ENCODE measurements at regions not wholly inside any gene's neighbourhood (a gene's known extent, or its start where the extent isn't known, plus 50 kb on each side); places are given as distances from the start of the nearest gene placed in this dataset.

DNA sequence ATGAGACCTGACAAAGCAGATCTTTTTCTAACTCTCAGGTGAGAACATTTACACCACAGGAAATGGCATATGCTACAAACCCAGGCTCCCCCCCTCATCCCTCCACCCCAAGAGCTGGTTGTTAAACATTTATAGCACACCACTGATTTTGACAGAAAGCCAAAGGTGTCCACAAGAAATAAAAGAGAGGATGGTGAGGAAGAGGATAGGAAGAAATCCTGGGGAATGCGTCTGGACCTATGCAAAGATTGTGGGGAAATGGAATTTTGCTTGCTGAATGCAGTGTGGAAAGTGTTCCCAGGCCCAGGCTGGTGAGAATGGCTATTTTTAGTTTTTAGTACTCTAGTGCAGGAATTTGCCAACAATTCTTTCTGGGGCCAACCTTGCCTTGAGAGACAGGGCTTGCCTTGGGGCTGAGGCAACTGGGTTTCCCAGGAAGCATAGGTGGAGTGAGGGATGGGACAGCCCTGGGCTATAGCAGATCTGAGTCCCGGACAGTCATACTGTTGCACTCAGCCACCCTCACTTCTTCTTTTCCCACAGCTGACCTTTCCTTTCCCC lies 163.9 kb downstream of the ADAMTS15 start:
- DNase-seq (ENCODE audit: low spot score) = peak; percentile 78
- no peak for FAIRE-seq

DNA sequence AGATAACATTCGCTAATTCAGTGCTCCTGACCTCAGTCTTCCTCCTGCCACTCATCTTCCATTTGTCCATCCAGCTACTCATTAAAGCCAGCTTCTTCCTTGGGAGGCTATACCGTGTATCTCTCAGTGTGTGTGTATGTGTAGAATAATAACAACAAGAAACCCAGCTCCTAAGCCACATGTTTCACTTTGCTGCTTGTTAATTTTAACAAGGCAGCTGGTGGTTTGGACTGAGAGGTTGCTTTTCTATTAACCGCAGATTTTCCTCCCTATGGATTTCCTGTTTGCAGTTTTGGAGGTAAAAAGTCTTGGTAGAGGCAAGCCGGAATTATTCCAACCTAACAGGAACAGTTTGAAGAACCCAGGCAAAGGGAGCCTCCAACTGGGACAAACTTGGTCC lies 165.0 kb downstream of the ADAMTS15 start:
- no peak for FAIRE-seq

GRCh38 chr11:130614591-130614990 lies 166.1 kb downstream of the ADAMTS15 start:
- no peak for DNase-seq (ENCODE audit: low spot score)
- FAIRE-seq = no peak

More for the DNA sequence above, 165.0 kb downstream of the ADAMTS15 start:
- DNase-seq (ENCODE audit: low spot score) = no peak

GRCh38 chr11:130615561-130615960 lies 167.1 kb downstream of the ADAMTS15 start:
- FAIRE-seq (no peak), DNase-seq (ENCODE audit: low spot score) (no peak)

DNA sequence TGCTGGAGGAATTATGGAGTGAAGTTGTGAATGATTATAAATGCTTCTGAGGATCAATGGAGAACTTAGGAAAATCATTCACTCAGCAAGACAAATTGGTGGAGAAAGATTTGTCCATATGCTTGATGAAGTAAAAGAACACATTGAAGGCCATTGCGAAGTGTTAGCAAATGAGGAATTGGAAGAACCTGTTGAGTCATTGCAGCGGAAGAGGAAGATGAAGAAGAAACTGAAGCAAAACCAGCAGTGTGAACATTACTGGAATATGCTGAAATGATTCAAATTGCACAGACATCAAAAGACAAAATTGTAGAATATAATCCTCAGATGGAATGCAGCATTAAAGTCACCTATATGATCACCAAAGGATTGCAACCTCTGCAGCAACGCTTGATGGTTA lies 168.1 kb downstream of the ADAMTS15 start:
- DNase-seq (ENCODE audit: low spot score) = no peak
- no peak for FAIRE-seq

DNA sequence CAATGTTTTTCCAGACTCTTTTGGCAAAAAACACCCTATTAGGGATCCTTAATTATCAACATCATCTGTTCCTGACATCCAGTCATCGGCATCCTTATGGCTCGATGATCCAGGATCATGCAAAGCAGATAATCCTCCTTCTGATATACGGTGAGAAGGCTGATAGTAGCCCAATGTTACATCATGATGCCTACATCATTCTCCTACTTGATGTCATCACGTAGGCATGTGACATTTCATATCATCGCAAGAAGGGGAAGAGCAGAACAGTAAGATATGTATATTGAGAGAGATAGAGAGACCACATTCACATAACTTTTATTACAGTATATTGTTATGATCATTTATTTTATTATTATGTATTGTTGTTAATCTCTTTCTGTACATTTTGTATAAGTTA lies 168.6 kb downstream of the ADAMTS15 start:
- no peak for DNase-seq (ENCODE audit: low spot score)
- FAIRE-seq = no peak

GRCh38 chr11:130620548-130620947 lies 172.1 kb downstream of the ADAMTS15 start:
- no peak for DNase-seq (ENCODE audit: low spot score)
- FAIRE-seq = no peak

DNA sequence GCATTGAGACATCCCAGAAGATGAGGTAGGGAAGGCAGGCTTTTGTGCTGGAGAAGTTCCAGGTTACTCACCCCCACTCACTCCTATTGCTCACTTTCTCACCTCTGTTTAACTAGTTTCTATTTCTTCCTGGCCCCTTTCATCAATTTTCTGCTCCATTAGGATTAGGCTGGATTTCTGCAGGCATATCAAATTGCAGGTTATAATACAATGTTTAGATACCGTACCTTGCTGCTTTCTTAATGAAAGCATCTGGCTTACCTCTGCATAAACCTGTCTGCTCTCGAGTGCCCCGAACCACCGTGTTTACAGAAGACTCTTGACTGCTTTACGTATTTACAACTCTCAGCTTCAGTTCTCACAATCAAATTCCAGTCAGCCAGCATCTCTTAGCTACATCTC lies 173.7 kb downstream of the ADAMTS15 start:
- FAIRE-seq (no peak), DNase-seq (ENCODE audit: low spot score) (no peak)

GRCh38 chr11:130623670-130624668 lies 175.5 kb downstream of the ADAMTS15 start:
- DNase-seq (ENCODE audit: low spot score) (no peak), FAIRE-seq (no peak)

DNA sequence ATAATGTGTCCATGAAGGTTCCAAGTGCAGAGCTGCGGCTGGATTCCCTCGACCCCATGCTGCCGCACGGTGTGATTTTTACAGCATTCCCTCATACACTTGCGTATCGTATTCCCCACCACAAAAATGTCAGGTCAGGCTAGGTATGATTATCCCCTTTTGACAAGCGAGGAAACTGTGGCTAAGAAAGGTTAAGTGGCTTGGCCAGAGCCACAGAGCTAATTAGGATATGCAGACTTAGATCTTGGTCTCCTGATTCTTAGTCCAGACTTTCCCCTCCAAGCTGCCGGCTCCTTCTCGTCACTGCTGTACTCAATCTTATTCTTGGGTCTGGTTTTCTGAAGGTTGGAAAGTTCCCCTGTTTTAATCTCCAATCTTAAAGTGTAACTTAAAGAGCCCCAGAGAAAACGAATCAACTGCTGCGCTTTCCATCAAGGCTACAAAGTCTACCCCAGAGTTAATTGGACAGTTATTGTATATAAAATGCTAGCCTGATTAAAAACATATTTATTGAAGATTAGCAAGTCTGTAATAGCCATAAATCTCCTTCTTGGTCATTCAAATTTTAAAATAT lies 176.6 kb downstream of the ADAMTS15 start:
- no peak for DNase-seq (ENCODE audit: low spot score)
- FAIRE-seq = no peak

DNA sequence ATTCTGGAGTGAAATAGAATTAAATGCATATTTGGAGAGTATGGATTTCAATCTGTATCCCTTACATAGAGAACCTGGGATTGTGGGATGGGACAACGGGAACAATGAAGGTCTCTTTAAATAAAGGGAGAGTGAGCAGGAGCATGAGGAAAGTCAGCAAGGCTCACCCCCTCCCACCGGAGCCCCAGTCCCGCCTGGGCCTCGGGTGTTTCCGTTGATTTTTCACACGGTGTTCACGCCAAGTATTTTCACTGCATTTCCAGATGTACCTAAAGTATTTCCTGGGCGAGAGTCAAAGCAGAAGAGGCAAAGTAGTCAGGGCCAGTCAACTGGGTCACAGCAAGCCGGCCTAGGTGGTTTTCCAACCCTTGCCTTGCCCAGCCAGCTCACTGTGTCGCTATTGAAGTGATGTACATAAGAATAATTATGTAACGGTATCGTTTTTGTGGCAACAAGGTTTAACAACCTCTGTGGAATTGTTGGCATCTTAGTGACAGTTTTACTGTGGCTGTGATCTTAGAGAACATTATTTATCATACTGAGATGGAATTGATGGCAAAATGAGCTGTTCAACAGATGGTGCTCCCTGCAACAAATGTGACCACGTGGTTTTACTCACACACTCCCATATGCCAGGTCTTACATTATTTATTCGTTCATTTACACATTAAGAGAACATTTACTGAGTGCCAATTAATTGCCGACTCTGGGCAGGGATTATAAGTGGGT lies 177.3 kb downstream of the ADAMTS15 start:
- DNase-seq (ENCODE audit: low spot score) = no peak
- no peak for FAIRE-seq

DNA sequence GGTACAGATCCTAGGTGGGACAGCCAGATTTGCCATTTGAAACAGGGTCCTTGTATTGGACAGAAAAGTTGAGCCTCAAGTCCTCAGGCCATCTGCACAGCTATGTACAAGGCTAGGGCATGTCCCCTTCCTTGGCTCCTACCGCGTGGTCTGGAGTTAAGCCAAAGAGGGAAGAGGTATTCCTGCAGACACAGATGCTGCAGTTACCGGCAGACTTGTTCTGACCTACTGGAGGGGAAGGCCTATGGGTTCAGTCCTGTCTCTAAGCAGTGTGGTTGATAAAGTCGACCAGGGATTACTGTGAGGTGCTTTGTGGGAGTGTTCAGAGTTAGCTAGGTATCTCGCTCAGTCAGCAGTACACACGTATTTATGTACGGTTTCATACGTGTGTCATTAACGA lies 180.6 kb downstream of the ADAMTS15 start:
- DNase-seq (ENCODE audit: low spot score) (no peak), FAIRE-seq (peak; percentile 69)

DNA sequence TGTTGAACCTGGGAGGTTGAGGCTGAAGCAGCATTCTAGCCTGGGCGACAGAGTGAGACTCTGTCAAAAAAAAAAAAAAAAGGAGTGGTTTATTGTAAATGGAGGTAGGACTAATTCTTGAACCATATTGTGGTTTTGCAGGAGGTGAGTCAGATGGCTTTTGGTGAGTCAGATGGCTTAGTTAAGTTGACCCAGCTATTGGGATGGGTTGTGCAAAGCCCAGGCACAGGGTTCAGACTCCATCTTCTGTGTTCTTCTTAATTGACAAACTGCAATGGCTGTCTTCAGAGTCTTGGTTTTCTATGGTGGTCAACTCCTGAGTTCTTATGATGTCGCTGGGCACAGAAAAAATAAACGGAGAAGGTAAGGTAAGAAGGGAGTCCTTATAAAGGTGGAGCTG lies 182.7 kb downstream of the ADAMTS15 start:
- FAIRE-seq (peak; percentile 95), DNase-seq (ENCODE audit: low spot score) (peak; percentile 92)

- FAIRE-seq = no peak
- no peak for DNase-seq (ENCODE audit: low spot score)
These were observed 185.0 kb downstream of the ADAMTS15 start for GRCh38 chr11:130633466-130633865.

GRCh38 chr11:130634186-130634585 lies 185.7 kb downstream of the ADAMTS15 start:
- DNase-seq (ENCODE audit: low spot score) (no peak), FAIRE-seq (no peak)

GRCh38 chr11:130634961-130635473 lies 186.6 kb downstream of the ADAMTS15 start:
- FAIRE-seq = no peak

DNA sequence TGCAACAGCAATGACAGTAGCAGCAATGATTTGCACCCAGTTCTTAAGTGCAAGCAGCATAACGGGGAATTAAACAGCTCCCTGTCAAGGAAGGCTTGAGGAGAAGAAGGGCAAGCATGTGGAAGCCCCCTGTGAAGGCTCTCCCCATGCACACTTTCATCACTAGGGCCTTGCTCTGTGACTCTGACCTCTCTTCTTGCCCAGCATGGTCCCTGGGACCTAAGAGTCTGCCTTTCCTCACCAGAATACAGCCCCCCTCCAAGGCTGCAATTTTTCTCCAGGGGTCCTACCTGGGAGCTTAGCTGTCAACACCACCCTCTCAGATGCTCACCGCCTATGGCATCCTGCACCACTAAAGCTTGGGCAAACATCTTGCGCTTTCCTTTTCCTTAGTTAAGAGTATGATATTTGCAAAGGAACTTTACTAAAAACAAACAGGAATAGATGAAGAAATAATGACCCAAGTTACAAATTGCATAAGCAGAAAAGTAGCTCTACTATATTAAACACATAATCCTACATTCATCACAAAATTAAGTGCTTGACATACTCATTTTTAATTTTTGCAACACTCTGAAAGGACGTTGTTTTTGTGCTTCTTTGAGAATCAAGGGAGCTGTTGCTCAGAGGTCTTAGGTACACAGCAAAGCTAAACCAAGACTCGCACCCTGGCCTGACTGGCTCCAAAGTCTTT lies 187.6 kb downstream of the ADAMTS15 start:
- FAIRE-seq (no peak), DNase-seq (ENCODE audit: low spot score) (no peak)

More at GRCh38 chr11:130634961-130635473, 186.6 kb downstream of the ADAMTS15 start:
- peak; percentile 46 for DNase-seq (ENCODE audit: low spot score)

DNA sequence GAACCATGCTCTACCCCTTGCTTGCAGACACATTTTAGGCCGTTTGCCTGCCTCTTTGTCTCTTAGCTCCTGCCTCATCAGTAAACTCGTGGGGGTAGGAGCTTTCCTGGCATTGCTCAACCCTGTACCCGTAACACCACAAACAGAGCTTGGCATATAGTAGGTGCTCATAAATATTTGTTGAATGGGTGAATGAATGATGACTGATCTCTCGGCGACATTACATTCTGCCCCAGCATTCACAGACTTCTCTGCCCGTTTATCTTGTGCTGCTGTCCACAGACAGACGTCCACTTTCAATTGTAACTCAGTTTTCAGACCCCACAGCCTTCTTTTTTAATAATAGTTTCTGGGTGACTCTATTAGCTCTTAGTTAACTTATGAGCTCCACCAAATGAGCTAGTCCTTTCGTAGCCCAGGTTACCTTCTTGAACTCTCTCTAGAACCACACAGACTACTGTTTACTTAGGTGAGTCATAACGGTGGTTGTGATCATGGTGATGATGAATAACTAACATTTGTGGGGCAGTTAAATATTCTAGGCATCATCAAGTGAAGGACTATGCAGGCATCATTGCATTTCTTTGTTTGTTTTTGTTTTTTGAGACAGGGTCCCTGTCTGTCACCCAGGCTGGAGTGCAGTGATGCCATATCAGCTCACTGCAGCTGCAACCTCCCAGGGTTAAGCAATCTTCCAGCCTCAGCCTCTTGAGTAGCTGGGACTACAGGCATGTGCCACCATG lies 188.4 kb downstream of the ADAMTS15 start:
- DNase-seq (ENCODE audit: low spot score) (peak; percentile 98), FAIRE-seq (peak; percentile 94)

DNA sequence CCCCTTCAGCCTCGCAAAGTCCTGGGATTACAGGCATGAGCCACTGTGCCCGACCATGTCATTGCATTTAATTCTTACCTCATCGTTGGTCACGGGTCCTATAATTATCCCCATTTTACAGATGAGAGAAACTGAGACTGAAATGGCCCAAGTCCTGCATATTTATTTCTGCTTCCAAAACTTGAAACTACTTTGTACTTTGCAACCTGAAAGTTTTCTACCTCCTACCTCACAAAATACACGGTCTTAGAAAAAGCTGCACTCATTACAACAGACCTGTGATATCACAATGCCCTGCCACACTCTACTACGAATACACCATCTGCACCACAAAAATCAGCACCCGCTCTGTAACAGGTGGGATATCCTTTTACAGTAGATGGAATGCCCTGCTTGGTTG lies 189.1 kb downstream of the ADAMTS15 start:
- FAIRE-seq (no peak), DNase-seq (ENCODE audit: low spot score) (no peak)

DNA sequence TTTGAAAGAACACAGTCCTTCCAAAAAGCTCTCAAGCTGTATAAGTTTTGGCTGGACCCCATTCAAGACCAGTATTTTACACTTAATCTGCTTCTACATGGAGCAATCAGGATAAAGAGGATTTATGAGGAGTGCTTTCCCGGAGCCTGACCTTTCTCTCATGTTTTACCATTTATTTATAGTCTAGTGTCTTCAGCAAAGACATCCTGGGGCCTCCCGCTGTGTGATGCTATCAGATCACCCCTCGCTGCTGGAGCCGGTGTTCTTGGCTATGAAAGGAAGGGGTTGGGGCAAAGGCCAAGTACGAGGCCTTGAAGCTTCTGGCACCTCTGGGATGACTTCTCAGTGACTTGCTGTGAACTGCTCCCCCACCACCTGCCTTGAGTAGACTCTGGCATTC lies 189.6 kb downstream of the ADAMTS15 start:
- DNase-seq (ENCODE audit: low spot score) (no peak), FAIRE-seq (no peak)
